Activated naive CD8-positive, alpha-beta T cell treated with anti-CD3 and anti-CD28 coated beads for 36 hours (primary cell): ENCODE measurements at regions not wholly inside any gene's neighbourhood (a gene's known extent, or its start where the extent isn't known, plus 50 kb on each side); places are given as distances from the start of the nearest gene placed in this dataset.

ENCODE experiments used
- DNase-seq: peaks from one replicate; pipeline ENCODE4 v3.0.0; 2021
- H3K27ac Mint-ChIP-seq: one replicate; pipeline ENCODE4 v1.8.0; 2022; ENCODE audit warnings: mild to moderate bottlenecking, moderate library complexity, mixed read lengths
- H3K27me3 Mint-ChIP-seq: one replicate; pipeline ENCODE4 v1.8.0; 2022; ENCODE audit warnings: mild to moderate bottlenecking, mixed read lengths
- H3K36me3 Mint-ChIP-seq: one replicate; pipeline ENCODE4 v1.8.0; 2021; ENCODE audit warnings: mild to moderate bottlenecking, mixed read lengths
- H3K4me1 Mint-ChIP-seq: one replicate; pipeline ENCODE4 v1.8.0; 2021; ENCODE audit warnings: mixed read lengths
- H3K4me3 Mint-ChIP-seq: one replicate; pipeline ENCODE4 v1.8.0; 2022; ENCODE audit warnings: mild to moderate bottlenecking, moderate library complexity, mixed read lengths
- H3K9me3 Mint-ChIP-seq: one replicate; pipeline ENCODE4 v1.8.0; 2022; ENCODE audit warnings: mixed read lengths

- no peak overlapping the region for H3K4me3 Mint-ChIP-seq
- H3K36me3 Mint-ChIP-seq: no peaks in the 10 kb centered on the region
- DNase-seq: no peak
- H3K9me3 Mint-ChIP-seq: peaks cover 3% of the 10 kb centered on the region
- no peak overlapping the region for H3K27ac Mint-ChIP-seq
- no peaks in the 10 kb centered on the region for H3K4me1 Mint-ChIP-seq
- peaks cover 5% of the 10 kb centered on the region for H3K27me3 Mint-ChIP-seq
Measured at GRCh38 chr6:168208854-168209253, 110.7 kb downstream of the DACT2 start.

- Mint-ChIP-seq H3K4me1 (no peaks in the 10 kb centered on the region), H3K27ac (no peak overlapping the region), H3K27me3 (peaks cover 5% of the 10 kb centered on the region), H3K36me3 (no peaks in the 10 kb centered on the region), H3K4me3 (no peak overlapping the region), H3K9me3 (peaks cover 4% of the 10 kb centered on the region)
- no peak for DNase-seq
Measured at GRCh38 chr6:168208402-168208801, 111.2 kb downstream of the DACT2 start.

GRCh38 chr6:168207421-168208175, 112.0 kb downstream of the DACT2 start:
- Mint-ChIP-seq H3K4me1 (no peaks in the 10 kb centered on the region), H3K9me3 (peaks cover 4% of the 10 kb centered on the region), H3K36me3 (no peaks in the 10 kb centered on the region), H3K4me3 (no peak overlapping the region), H3K27ac (no peak overlapping the region), H3K27me3 (peaks cover 5% of the 10 kb centered on the region)
- no peak for DNase-seq

- peaks cover 4% of the 10 kb centered on the region for H3K9me3 Mint-ChIP-seq
Measured at GRCh38 chr6:168206661-168207274, 112.8 kb downstream of the DACT2 start.

GRCh38 chr6:168206186-168206585, 113.4 kb downstream of the DACT2 start:
- Mint-ChIP-seq H3K4me1 (no peaks in the 10 kb centered on the region), H3K4me3 (no peak overlapping the region), H3K9me3 (peaks cover 4% of the 10 kb centered on the region), H3K27ac (no peak overlapping the region), H3K27me3 (peaks cover 7% of the 10 kb centered on the region), H3K36me3 (no peaks in the 10 kb centered on the region)
- no peak for DNase-seq

More at GRCh38 chr6:168206661-168207274, 112.8 kb downstream of the DACT2 start:
- DNase-seq: no peak
- Mint-ChIP-seq H3K36me3 (no peaks in the 10 kb centered on the region), H3K4me3 (no peak overlapping the region), H3K27me3 (peaks cover 7% of the 10 kb centered on the region), H3K27ac (no peak overlapping the region), H3K4me1 (no peaks in the 10 kb centered on the region)

- Mint-ChIP-seq H3K27me3 (peaks cover 7% of the 10 kb centered on the region), H3K4me3 (no peak overlapping the region), H3K9me3 (peaks cover 4% of the 10 kb centered on the region), H3K36me3 (no peaks in the 10 kb centered on the region), H3K4me1 (no peaks in the 10 kb centered on the region), H3K27ac (no peak overlapping the region)
- no peak for DNase-seq
Measured at GRCh38 chr6:168201799-168202198, 117.8 kb downstream of the DACT2 start.

GRCh38 chr6:168201383-168201782, 118.2 kb downstream of the DACT2 start:
- no peaks in the 10 kb centered on the region for H3K36me3 Mint-ChIP-seq
- no peaks in the 10 kb centered on the region for H3K4me1 Mint-ChIP-seq

GRCh38 chr6:168200571-168201134, 118.9 kb downstream of the DACT2 start:
- DNase-seq: no peak
- no peak overlapping the region for H3K4me3 Mint-ChIP-seq
- peaks cover 4% of the 10 kb centered on the region for H3K9me3 Mint-ChIP-seq
- no peak overlapping the region for H3K27ac Mint-ChIP-seq
- no peaks in the 10 kb centered on the region for H3K4me1 Mint-ChIP-seq
- H3K36me3 Mint-ChIP-seq: no peaks in the 10 kb centered on the region
- H3K27me3 Mint-ChIP-seq: peaks cover 7% of the 10 kb centered on the region

More at GRCh38 chr6:168201383-168201782, 118.2 kb downstream of the DACT2 start:
- Mint-ChIP-seq H3K27ac (no peak overlapping the region), H3K9me3 (peaks cover 4% of the 10 kb centered on the region), H3K4me3 (no peak overlapping the region), H3K27me3 (peaks cover 7% of the 10 kb centered on the region)
- no peak for DNase-seq

- peaks cover 15% of the 10 kb centered on the region for H3K27me3 Mint-ChIP-seq
- H3K27ac Mint-ChIP-seq: no peak overlapping the region
- no peaks in the 10 kb centered on the region for H3K4me1 Mint-ChIP-seq
- no peaks in the 10 kb centered on the region for H3K9me3 Mint-ChIP-seq
- no peak for DNase-seq
- no peaks in the 10 kb centered on the region for H3K36me3 Mint-ChIP-seq
- H3K4me3 Mint-ChIP-seq: no peak overlapping the region
Measured at GRCh38 chr6:168198302-168199180, 119.5 kb upstream of the FRMD1 start.

GRCh38 chr6:168197636-168198301, 118.8 kb upstream of the FRMD1 start:
- H3K27me3 Mint-ChIP-seq: peaks cover 20% of the 10 kb centered on the region
- H3K9me3 Mint-ChIP-seq: no peaks in the 10 kb centered on the region
- no peak overlapping the region for H3K27ac Mint-ChIP-seq
- no peak for DNase-seq
- no peaks in the 10 kb centered on the region for H3K36me3 Mint-ChIP-seq
- H3K4me3 Mint-ChIP-seq: no peak overlapping the region
- H3K4me1 Mint-ChIP-seq: no peaks in the 10 kb centered on the region

GRCh38 chr6:168196881-168197635, 118.0 kb upstream of the FRMD1 start:
- Mint-ChIP-seq H3K36me3 (no peaks in the 10 kb centered on the region), H3K4me3 (no peak overlapping the region), H3K9me3 (no peaks in the 10 kb centered on the region), H3K4me1 (no peaks in the 10 kb centered on the region), H3K27me3 (peaks cover 15% of the 10 kb centered on the region), H3K27ac (no peak overlapping the region)
- DNase-seq: no peak

- H3K4me3 Mint-ChIP-seq: no peak overlapping the region
- no peaks in the 10 kb centered on the region for H3K9me3 Mint-ChIP-seq
- peaks cover 13% of the 10 kb centered on the region for H3K27me3 Mint-ChIP-seq
- no peak for DNase-seq
- no peaks in the 10 kb centered on the region for H3K4me1 Mint-ChIP-seq
- no peaks in the 10 kb centered on the region for H3K36me3 Mint-ChIP-seq
- H3K27ac Mint-ChIP-seq: no peak overlapping the region
Measured at GRCh38 chr6:168196385-168196860, 117.4 kb upstream of the FRMD1 start.

- H3K27ac Mint-ChIP-seq: no peak overlapping the region
- no peaks in the 10 kb centered on the region for H3K9me3 Mint-ChIP-seq
- H3K4me3 Mint-ChIP-seq: no peak overlapping the region
- peaks cover 13% of the 10 kb centered on the region for H3K27me3 Mint-ChIP-seq
- DNase-seq: no peak
- no peaks in the 10 kb centered on the region for H3K36me3 Mint-ChIP-seq
- H3K4me1 Mint-ChIP-seq: no peaks in the 10 kb centered on the region
Measured at GRCh38 chr6:168195712-168196111, 116.7 kb upstream of the FRMD1 start.
